CD4-positive, alpha-beta T cell (primary cell): ENCODE measurements at regions not wholly inside any gene's neighbourhood (a gene's known extent, or its start where the extent isn't known, plus 50 kb on each side); places are given as distances from the start of the nearest gene placed in this dataset.

ENCODE experiments used
- ATAC-seq: fragments of 200-7000 bp; cut with Tn5 transposase; one replicate; pipeline ENCODE4 v1.10.0; 2022; ENCODE audit warnings: mild to moderate bottlenecking; ENCODE audit not compliant: poor library complexity
- CTCF ChIA-PET: fragments of 350-600 bp; sonication (Branson Sonifier 250); formaldehyde crosslinking; loops from one replicate; lab custom pipeline; 2021; ENCODE audit warnings: antibody characterized with exemption, inconsistent platforms; lab: Charles Lee
- POLR2A ChIA-PET: fragments of 350-600 bp; sonication (Branson Sonifier 250); formaldehyde crosslinking; loops from one replicate; lab custom pipeline; 2021; ENCODE audit warnings: antibody characterized with exemption, inconsistent platforms; lab: Charles Lee
- DNase-seq, 14 experiments: peaks; one replicate each; pipeline ENCODE4 v3.0.0-alpha.2; 2013 to 2020; ENCODE audit warnings: mixed read lengths in 2 of 14
- H3K27ac ChIP-seq, 2 donors: one replicate each; pipeline versions ENCODE4 v1.5.1 to v1.7.0; 2013; ENCODE audit warnings: low read length in 2 of 2, low read depth in 1 of 2, mild to moderate bottlenecking in 1 of 2
- H3K27me3 ChIP-seq, 2 experiments: 1 replicate in 1 of 2; 2 replicates in 1 of 2; pipeline versions ENCODE4 v1.6.1 to v1.7.0; 2013; ENCODE audit warnings: low read length in 2 of 2, control low read depth in 1 of 2, mild to moderate bottlenecking in 1 of 2, moderate library complexity in 1 of 2; ENCODE audit not compliant: insufficient read depth in 2 of 2, control insufficient read depth in 1 of 2
- H3K36me3 ChIP-seq: one replicate; pipeline ENCODE4 v1.6.1; 2013; ENCODE audit warnings: low read length, control low read depth; ENCODE audit not compliant: insufficient read depth
- H3K4me1 ChIP-seq: one replicate; pipeline ENCODE4 v1.6.1; 2013; ENCODE audit warnings: low read length, control low read depth; ENCODE audit not compliant: insufficient read depth
- H3K4me3 ChIP-seq: one replicate; pipeline ENCODE4 v1.5.1; 2013; ENCODE audit warnings: mild to moderate bottlenecking, low read length, moderate library complexity
- H3K9me3 ChIP-seq, 2 experiments: 1 replicate in 1 of 2; 2 replicates in 1 of 2; pipeline versions ENCODE4 v1.6.1 to v1.7.0; 2013; ENCODE audit warnings: low read length in 2 of 2, mild to moderate bottlenecking in 2 of 2, control low read depth in 1 of 2, moderate library complexity in 1 of 2; ENCODE audit not compliant: control insufficient read depth in 1 of 2, insufficient read depth in 1 of 2
- H3K27ac Mint-ChIP-seq: one replicate; pipeline ENCODE4 v1.8.0; 2020; ENCODE audit warnings: mixed read lengths
- H3K27me3 Mint-ChIP-seq: one replicate; pipeline ENCODE4 v1.8.0; 2021; ENCODE audit warnings: mixed read lengths
- H3K36me3 Mint-ChIP-seq: one replicate; pipeline ENCODE4 v1.8.0; 2021; ENCODE audit warnings: low read depth, mixed read lengths
- H3K4me1 Mint-ChIP-seq: one replicate; pipeline ENCODE4 v1.8.0; 2021; ENCODE audit warnings: low read depth, mixed read lengths
- H3K4me3 Mint-ChIP-seq: one replicate; pipeline ENCODE4 v1.8.0; 2020; ENCODE audit warnings: mild to moderate bottlenecking, mixed read lengths
- H3K9me3 Mint-ChIP-seq: one replicate; pipeline ENCODE4 v1.8.0; 2020; ENCODE audit warnings: mixed read lengths
- intact Hi-C, 2 experiments: fragments of 100-400 bp; cut with DNase I in 1 of 2; cut with micrococcal nuclease in 1 of 2; formaldehyde crosslinking; loops; one replicate each; pipeline versions ENCODE4 v1.15.1 to v1.9.0; 2023 to 2025; cut with DNase I, micrococcal nuclease
- TF ChIP-seq, protein P1 (sequence below): fragments of 200-600 bp; IDR thresholded peaks from one replicate; pipeline ENCODE4 v1.8.0; 2022; ENCODE audit warnings: antibody characterized with exemption, mild to moderate bottlenecking

DNA sequence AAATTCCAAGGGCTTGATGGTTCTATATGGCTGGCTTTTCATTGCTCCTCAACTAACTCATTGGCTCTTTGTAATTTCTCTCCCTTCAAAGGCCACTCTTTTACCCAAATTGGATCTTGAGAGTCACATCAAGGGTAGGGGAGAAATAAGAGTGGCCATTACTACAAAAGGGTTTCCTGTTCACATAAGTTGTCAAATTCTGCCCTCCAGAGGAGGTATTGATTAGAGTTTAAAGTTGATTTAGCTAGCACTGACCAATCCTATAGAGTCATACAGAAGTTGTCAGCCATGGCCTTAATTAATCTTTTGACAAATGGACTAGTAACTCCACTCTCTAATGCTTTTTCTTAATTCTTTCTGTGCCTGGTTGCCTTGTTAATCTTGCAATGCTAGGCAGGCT lies 336.0 kb downstream of the RPS4Y2 start:
- no peak overlapping the region for H3K4me3 ChIP-seq
- Mint-ChIP-seq H3K4me3 (no peak overlapping the region), H3K9me3 (no peaks in the 10 kb centered on the region), H3K27ac (no peak overlapping the region), H3K27me3 (no peaks in the 10 kb centered on the region), H3K4me1 (no peaks in the 10 kb centered on the region), H3K36me3 (peaks cover 7% of the 10 kb centered on the region)
- no peak for ATAC-seq
- intact Hi-C loops: loop anchor here in 1 of 2 experiments (5.0 to 10.0 kb wide), 2 partner anchors 35 to 537 kb away; no protein-coding TSS in a partner anchor
- DNase-seq: peak in 3 of 14 experiments; percentile 16 to 22 (median 18)
- H3K27ac ChIP-seq: no peak overlapping the region
- H3K27me3 ChIP-seq: no peaks in the 10 kb centered on the region
- no peaks in the 10 kb centered on the region for H3K4me1 ChIP-seq
- no peaks in the 10 kb centered on the region for H3K36me3 ChIP-seq
- H3K9me3 ChIP-seq: peaks cover 0 to 2% of the 10 kb centered on the region in 2 experiments
- POLR2A ChIA-PET: no interaction called here
- CTCF ChIA-PET: no interaction called here
- TF ChIP-seq, protein P1, sequence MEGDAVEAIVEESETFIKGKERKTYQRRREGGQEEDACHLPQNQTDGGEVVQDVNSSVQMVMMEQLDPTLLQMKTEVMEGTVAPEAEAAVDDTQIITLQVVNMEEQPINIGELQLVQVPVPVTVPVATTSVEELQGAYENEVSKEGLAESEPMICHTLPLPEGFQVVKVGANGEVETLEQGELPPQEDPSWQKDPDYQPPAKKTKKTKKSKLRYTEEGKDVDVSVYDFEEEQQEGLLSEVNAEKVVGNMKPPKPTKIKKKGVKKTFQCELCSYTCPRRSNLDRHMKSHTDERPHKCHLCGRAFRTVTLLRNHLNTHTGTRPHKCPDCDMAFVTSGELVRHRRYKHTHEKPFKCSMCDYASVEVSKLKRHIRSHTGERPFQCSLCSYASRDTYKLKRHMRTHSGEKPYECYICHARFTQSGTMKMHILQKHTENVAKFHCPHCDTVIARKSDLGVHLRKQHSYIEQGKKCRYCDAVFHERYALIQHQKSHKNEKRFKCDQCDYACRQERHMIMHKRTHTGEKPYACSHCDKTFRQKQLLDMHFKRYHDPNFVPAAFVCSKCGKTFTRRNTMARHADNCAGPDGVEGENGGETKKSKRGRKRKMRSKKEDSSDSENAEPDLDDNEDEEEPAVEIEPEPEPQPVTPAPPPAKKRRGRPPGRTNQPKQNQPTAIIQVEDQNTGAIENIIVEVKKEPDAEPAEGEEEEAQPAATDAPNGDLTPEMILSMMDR: no peak

DNA sequence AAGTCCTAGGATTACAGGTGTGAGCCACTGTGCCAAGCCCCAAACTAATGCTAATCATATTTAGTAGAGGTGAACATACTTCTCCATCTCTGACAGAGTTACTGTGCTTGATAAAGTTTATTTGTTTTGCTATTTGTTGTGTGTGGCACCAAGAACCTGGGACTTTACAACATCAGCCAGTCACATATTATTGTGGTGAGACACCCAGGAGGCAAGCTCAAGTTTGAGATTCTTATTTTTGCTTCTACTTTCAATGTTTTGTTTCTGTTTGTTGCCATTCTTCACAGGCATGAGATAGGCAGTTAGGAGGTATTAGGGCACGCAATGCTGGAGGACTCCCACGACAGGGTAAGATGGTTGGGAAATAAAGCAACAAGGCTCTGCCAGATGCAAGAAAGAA lies 346.6 kb downstream of the RPS4Y2 start:
- Histone ChIP-seq H3K27ac (no peak overlapping the region), H3K27me3 (no peaks in the 10 kb centered on the region), H3K4me3 (no peak overlapping the region), H3K9me3 (no peaks in the 10 kb centered on the region), H3K4me1 (no peaks in the 10 kb centered on the region), H3K36me3 (no peaks in the 10 kb centered on the region)
- ATAC-seq (no peak), DNase-seq (no peak)
- TF ChIP-seq, protein P1: no peak
- Mint-ChIP-seq H3K9me3 (no peaks in the 10 kb centered on the region), H3K4me3 (no peak overlapping the region), H3K4me1 (peaks cover 18% of the 10 kb centered on the region), H3K27ac (no peak overlapping the region), H3K27me3 (no peaks in the 10 kb centered on the region), H3K36me3 (no peaks in the 10 kb centered on the region)
- ChIA-PET CTCF (no interaction called here), POLR2A (no interaction called here)
- intact Hi-C loops: no loop called here

DNA sequence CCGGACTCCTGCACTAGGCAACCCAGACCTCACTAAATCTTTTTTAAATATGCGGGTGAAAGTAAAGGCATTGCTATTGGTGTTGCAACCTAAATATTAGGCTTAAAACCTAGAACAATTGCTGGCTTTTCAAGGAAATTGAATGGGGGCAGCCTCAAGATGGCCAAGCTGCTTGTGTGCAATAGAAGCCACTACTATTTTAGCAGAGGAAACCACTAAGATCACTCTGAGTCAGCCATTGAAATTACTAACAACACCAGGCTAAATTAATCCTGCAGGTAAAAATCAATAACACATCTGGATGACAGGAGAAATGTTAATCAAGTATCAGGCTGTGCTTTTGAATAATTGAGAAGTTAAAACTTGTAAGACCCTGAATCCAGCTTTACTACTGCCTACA lies 348.0 kb downstream of the RPS4Y2 start:
- Mint-ChIP-seq H3K27me3 (no peaks in the 10 kb centered on the region), H3K36me3 (no peaks in the 10 kb centered on the region), H3K9me3 (no peaks in the 10 kb centered on the region), H3K27ac (no peak overlapping the region), H3K4me3 (no peak overlapping the region), H3K4me1 (peaks cover 22% of the 10 kb centered on the region)
- intact Hi-C loops: no loop called here
- H3K9me3 ChIP-seq: no peaks in the 10 kb centered on the region
- no peak for ATAC-seq
- TF ChIP-seq, protein P1: no peak
- no peak overlapping the region for H3K4me3 ChIP-seq
- H3K27ac ChIP-seq: no peak overlapping the region
- POLR2A ChIA-PET: no interaction called here
- no peaks in the 10 kb centered on the region for H3K27me3 ChIP-seq
- DNase-seq: no peak
- H3K4me1 ChIP-seq: no peaks in the 10 kb centered on the region
- CTCF ChIA-PET: no interaction called here
- H3K36me3 ChIP-seq: no peaks in the 10 kb centered on the region
